Panc1 (cell line): ENCODE measurements at regions not wholly inside any gene's neighbourhood (a gene's known extent, or its start where the extent isn't known, plus 50 kb on each side); places are given as distances from the start of the nearest gene placed in this dataset.

Experiments used
- CTCF ChIP-seq: fragments of 450-650 bp; IDR thresholded peaks from 2 replicates; pipeline ENCODE4 v1.5.1; 2017; ENCODE audit warnings: mild to moderate bottlenecking
- POLR2AphosphoS5 ChIP-seq: IDR thresholded peaks from 2 replicates; pipeline ENCODE4 v1.6.1; 2012; ENCODE audit warnings: mild to moderate bottlenecking, low read depth, low read length, moderate library complexity
- REST ChIP-seq, 2 experiments: IDR thresholded peaks; 2 replicates each; pipeline ENCODE4 v1.6.1; 2011 to 2012; ENCODE audit warnings: low read depth in 2 of 2, control low read depth in 1 of 2, low read length in 1 of 2, mild to moderate bottlenecking in 1 of 2, moderate library complexity in 1 of 2; ENCODE audit not compliant: insufficient read depth in 1 of 2

GRCh38 chr14:80346395-80346794, 135.1 kb upstream of the DIO2 start:
- TF ChIP-seq CTCF (no peak), POLR2AphosphoS5 (no peak), REST (IDR thresholded peaks at IDR 0.05; ENCODE audit: insufficient read depth in 1 of 2, low read depth in 2 of 2, low read length in 1 of 2) (no peak)
